PFSK-1 (cell line): ENCODE measurements at regions not wholly inside any gene's neighbourhood (a gene's known extent, or its start where the extent isn't known, plus 50 kb on each side); places are given as distances from the start of the nearest gene placed in this dataset.

Experiments used
- POLR2AphosphoS5 ChIP-seq: IDR thresholded peaks from 2 replicates; pipeline ENCODE4 v1.6.1; 2012; ENCODE audit warnings: low read depth, mild to moderate bottlenecking, control low read depth, low read length, moderate library complexity
- REST ChIP-seq, 2 experiments: IDR thresholded peaks; 2 replicates each; pipeline versions ENCODE4 v1.6.1 to v1.8.0; 2011 to 2012; ENCODE audit warnings: low read depth in 2 of 2, low read length in 2 of 2, control low read depth in 1 of 2, inconsistent platforms in 1 of 2, mild to moderate bottlenecking in 1 of 2, moderate library complexity in 1 of 2; ENCODE audit not compliant: insufficient read depth in 1 of 2

- TF ChIP-seq POLR2AphosphoS5 (no peak), REST (IDR thresholded peaks at IDR 0.05; ENCODE audit: insufficient read depth in 1 of 2, low read depth in 2 of 2, low read length in 2 of 2) (no peak)
These were observed 160.9 kb downstream of the SMAD6 start for GRCh38 chr15:66862940-66863335.
